ENCODE measurements at regions not wholly inside any gene's neighbourhood (a gene's known extent, or its start where the extent isn't known, plus 50 kb on each side); places are given as distances from the start of the nearest gene placed in this dataset.
A peak's percentile ranks its signal among the peaks of the same experiment; 100 is the strongest.
"Not testable (repeated sequence)": the region's sequence is repeated elsewhere in the genome, so short reads cannot be mapped to it uniquely, and the experiment has no call there.

DNA sequence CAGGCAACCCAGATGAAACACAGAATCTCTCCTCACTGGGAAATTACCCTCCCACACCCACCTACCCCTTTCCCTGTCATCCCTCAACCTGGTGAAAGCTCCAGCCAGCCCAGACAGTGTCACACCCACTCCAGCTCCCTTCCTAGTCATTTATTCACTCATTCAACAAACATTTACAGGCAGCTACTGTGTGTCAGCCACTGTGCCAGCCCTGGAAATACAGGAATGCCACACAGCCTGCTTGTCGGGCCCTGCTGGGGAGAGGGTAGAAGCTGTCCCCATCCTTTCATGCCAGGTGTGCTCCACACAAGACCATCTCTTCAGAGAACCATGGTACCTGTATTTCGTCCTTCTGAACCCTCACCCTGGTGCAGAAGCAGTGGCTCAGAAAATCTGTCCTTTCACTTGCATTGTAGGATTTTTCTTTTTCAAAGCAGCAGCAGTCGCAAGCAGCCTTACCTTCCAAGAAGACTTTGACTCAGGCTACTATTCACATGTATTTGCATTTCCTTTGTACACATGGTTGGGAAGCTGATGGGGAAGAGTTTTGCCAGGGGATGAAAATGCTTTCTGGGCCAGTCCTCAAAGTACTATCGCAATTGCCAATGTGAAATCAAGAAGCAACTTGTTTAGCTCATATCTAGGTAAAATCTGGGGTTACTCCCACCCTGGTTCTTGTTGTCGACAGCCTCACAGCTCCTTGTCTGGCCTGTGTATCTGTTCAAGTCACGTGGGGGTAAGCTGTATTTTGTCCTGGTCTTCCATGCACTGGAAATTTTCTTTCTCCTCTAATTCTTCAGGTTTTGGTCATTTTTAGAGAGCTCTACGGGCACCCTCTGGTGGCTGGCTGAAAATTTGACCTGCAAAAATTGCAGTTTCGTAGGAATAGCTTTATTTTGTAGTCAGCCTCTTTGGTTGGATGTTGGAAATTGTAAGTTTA, 147.4 kb upstream of the EGLN3 start:
- peak; percentile 66 for DNase-seq
- in situ Hi-C loops (cut with MboI; ENCODE audit: low pct_unique_long_range_greater_than_20kb, low sequenced_read_pairs) = no loop called here

- DNase-seq = no peak
- in situ Hi-C loops (cut with MboI; ENCODE audit: low pct_unique_long_range_greater_than_20kb, low sequenced_read_pairs) = no loop called here
These were observed 146.8 kb upstream of the EGLN3 start for GRCh38 chr14:34097644-34098043.

GRCh38 chr14:34094384-34094783, 143.5 kb upstream of the EGLN3 start:
- in situ Hi-C loops (cut with MboI; ENCODE audit: low pct_unique_long_range_greater_than_20kb, low sequenced_read_pairs) = no loop called here

DNA sequence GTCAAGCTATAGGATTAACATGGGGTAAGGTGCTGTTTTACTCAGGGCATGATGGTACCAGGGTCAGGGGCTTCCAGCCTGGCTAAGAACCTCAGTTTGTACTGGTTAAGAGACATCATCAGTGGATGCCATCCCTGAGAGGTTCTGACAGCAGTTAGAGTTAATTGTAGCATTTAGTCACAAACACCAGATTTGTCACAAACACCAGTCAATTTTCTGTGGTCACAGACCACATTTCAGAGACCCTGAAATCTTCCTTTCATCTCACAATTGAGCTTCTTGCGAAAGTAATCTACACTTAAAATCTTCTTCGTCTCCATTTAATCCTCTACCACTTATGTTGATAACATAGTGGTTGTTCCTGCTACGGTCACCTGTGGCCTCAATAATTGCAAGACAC, 143.0 kb upstream of the EGLN3 start:
- in situ Hi-C loops (cut with MboI; ENCODE audit: low pct_unique_long_range_greater_than_20kb, low sequenced_read_pairs) = no loop called here

More at GRCh38 chr14:34094384-34094783, 143.5 kb upstream of the EGLN3 start:
- DNase-seq = no peak

GRCh38 chr14:34090451-34090850, 139.6 kb upstream of the EGLN3 start:
- DNase-seq = no peak
- in situ Hi-C loops (cut with MboI; ENCODE audit: low pct_unique_long_range_greater_than_20kb, low sequenced_read_pairs) = no loop called here

More for the DNA sequence above, 143.0 kb upstream of the EGLN3 start:
- no peak for DNase-seq

DNA sequence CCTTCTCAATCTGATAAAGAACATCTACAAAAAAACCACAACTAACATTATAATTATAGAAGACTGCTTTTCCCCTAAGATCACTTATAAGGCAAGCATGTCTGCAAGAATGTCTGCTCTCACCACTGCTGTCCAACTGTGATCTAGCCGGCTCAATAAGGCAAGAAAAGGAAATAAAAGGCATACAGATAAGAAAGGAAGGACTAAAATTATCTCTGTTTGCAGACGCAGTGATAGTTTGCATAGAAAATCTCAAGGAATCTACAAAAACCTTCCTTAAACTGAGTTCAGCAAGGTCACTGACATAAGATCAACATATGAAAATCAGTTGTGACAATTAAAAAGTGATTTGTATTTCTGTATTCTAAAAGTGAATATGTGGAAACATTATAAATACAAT, 138.0 kb upstream of the EGLN3 start:
- DNase-seq = no peak
- in situ Hi-C loops (cut with MboI; ENCODE audit: low pct_unique_long_range_greater_than_20kb, low sequenced_read_pairs) = no loop called here

DNA sequence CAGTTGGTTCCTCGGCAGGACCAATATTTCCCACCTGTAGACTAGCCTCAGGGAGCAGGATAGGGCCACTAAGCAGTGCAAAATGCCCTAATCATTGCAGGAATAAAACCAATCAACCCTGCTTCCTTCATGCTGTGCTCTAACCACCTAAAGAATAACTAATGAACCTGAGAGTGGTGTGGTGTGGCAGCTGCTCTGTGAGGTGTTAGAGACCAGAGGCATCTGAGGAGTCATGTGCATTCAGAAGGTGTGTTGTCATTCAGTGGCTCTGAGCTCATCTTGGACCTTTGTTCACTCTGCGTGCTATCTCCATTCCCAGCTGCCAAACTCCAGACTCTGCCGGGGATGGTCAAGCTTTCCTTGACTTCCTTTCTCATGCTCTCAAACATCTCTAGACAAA, 136.7 kb upstream of the EGLN3 start:
- in situ Hi-C loops (cut with MboI; ENCODE audit: low pct_unique_long_range_greater_than_20kb, low sequenced_read_pairs) = no loop called here
- no peak for DNase-seq

- in situ Hi-C loops (cut with MboI; ENCODE audit: low pct_unique_long_range_greater_than_20kb, low sequenced_read_pairs) = no loop called here
- no peak for DNase-seq
These were observed 135.4 kb upstream of the EGLN3 start for GRCh38 chr14:34086223-34086757.

DNA sequence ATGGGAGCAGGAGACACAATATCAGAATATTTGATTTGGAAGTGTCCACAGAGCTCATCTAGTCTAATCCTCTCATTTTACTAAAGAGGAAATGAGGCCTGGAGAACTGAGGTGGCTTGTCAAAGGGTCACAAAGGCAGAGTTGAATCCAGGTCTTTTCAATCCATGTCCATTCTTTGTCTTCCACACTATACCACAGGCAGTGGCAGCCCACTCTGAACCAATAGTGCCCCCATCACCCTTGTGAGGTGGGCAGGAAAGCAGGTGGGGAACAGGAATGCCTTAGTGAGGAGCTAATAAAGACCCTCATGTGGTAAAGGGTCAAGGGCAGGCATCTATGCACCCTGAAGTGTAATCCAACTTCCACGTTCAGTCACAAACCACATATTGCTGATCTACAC, 134.8 kb upstream of the EGLN3 start:
- in situ Hi-C loops (cut with MboI; ENCODE audit: low pct_unique_long_range_greater_than_20kb, low sequenced_read_pairs) = no loop called here

DNA sequence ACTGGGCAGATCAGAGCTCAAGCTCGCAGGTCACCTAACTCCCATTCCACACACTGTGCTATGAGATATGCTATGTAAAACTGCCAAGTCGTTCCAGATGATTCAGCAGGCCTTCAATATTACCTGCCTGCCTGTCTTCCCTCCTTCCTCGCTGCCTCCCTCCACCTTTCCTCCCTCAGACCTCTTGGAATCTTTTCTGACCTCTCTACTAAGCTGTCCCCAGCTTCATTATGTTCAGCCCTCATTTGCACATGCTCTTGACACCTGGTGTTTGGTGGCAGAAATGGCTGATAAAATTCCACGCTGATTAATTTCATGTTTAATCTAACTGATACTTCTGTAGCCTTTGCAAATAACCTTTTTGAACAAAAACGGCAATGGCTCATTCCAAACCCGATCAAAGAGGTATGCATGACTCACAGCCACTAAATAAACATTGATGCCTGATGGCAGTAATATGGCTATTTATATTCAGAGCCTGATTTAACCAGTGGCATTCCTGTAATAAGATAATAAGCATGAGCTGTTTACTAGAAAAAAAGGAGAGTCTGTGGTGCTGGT, 130.8 kb upstream of the EGLN3 start:
- in situ Hi-C loops (cut with MboI; ENCODE audit: low pct_unique_long_range_greater_than_20kb, low sequenced_read_pairs) = no loop called here

More for the DNA sequence above, 134.8 kb upstream of the EGLN3 start:
- DNase-seq = no peak

GRCh38 chr14:34081101-34081575, 130.3 kb upstream of the EGLN3 start:
- in situ Hi-C loops (cut with MboI; ENCODE audit: low pct_unique_long_range_greater_than_20kb, low sequenced_read_pairs) = no loop called here
- DNase-seq = no peak

More for the DNA sequence above, 130.8 kb upstream of the EGLN3 start:
- DNase-seq = no peak

- in situ Hi-C loops (cut with MboI; ENCODE audit: low pct_unique_long_range_greater_than_20kb, low sequenced_read_pairs); DNase-seq: not testable (repeated sequence)
These were observed 128.8 kb upstream of the EGLN3 start for GRCh38 chr14:34079643-34080042.

- DNase-seq = peak; percentile 95
- in situ Hi-C loops (cut with MboI; ENCODE audit: low pct_unique_long_range_greater_than_20kb, low sequenced_read_pairs) = no loop called here
These were observed 127.4 kb upstream of the EGLN3 start for GRCh38 chr14:34078117-34078743.

GRCh38 chr14:34075826-34076225, 125.0 kb upstream of the EGLN3 start:
- in situ Hi-C loops (cut with MboI; ENCODE audit: low pct_unique_long_range_greater_than_20kb, low sequenced_read_pairs) = no loop called here
- no peak for DNase-seq

- in situ Hi-C loops (cut with MboI; ENCODE audit: low pct_unique_long_range_greater_than_20kb, low sequenced_read_pairs) = no loop called here
These were observed 124.3 kb upstream of the EGLN3 start for GRCh38 chr14:34075042-34075744.

DNA sequence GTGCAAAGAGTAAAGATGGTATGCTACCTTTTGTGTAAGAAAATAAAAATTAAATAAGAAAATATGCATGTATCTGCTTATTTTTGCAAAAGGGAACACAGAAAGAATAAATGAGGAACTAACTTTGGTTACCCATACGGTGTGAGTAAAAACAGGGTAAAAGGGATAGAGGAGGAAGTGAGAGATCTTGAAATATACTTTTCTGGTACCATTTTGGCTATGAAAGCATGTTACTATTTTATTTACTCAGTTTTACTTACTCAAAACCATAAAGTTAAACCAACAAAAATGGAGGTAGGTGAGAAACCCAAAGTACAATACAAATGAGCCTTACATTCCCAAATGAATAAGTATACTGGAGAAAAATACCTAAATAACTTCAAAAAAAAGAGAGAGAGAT, 122.0 kb upstream of the EGLN3 start:
- in situ Hi-C loops (cut with MboI; ENCODE audit: low pct_unique_long_range_greater_than_20kb, low sequenced_read_pairs) = no loop called here
- DNase-seq = no peak

More at GRCh38 chr14:34075042-34075744, 124.3 kb upstream of the EGLN3 start:
- peak; percentile 46 for DNase-seq

GRCh38 chr14:34072401-34072800, 121.5 kb upstream of the EGLN3 start:
- DNase-seq = no peak
- in situ Hi-C loops (cut with MboI; ENCODE audit: low pct_unique_long_range_greater_than_20kb, low sequenced_read_pairs) = no loop called here

DNA sequence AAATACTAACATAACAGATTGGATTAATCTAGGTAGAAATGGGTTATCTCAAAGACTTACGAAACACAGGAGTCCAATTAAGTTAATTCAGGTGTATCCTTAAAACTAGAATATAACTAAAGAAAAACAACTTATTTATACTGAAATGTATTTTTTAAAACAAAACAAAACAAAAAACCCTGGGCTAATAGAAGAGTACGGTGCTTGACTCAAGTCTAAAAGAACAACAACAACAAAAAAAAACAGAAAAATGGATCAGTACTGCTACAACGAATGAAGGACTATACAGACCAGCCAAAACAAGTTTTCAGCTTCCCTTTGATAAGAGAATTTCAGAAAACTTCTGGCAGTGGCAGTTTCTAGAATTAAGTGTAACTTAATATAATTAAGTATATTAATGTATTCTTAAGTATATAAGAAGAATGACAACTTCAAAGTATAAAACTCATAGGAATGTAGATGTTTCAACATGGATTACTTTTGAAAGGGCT, 120.1 kb upstream of the EGLN3 start:
- DNase-seq = no peak
- in situ Hi-C loops (cut with MboI; ENCODE audit: low pct_unique_long_range_greater_than_20kb, low sequenced_read_pairs) = no loop called here

Measured in KBM-7 (cell line).